Liver (tissue), 7 donors: ENCODE measurements at regions not wholly inside any gene's neighbourhood (a gene's known extent, or its start where the extent isn't known, plus 50 kb on each side); places are given as distances from the start of the nearest gene placed in this dataset.

Experiments used
- DNase-seq: peaks from one replicate; pipeline ENCODE4 v3.0.0-alpha.2; 2017; ENCODE audit warnings: low spot score
- H3K27ac ChIP-seq, 2 donors: one replicate each; pipeline ENCODE4 v1.7.0; 2013; ENCODE audit warnings: inconsistent platforms in 2 of 2, low read length in 2 of 2, control low read depth in 1 of 2, low read depth in 1 of 2, mild to moderate bottlenecking in 1 of 2
- H3K27me3 ChIP-seq, 4 donors: one replicate each; pipeline versions ENCODE4 v1.6.1 to v1.7.0; 2013; ENCODE audit warnings: low read length in 3 of 4, inconsistent platforms in 1 of 4, mild to moderate bottlenecking in 1 of 4, moderate library complexity in 1 of 4; ENCODE audit not compliant: control insufficient read depth in 4 of 4, insufficient read depth in 4 of 4
- H3K36me3 ChIP-seq, 4 donors: one replicate each; pipeline versions ENCODE4 v1.6.1 to v1.7.0; 2013; ENCODE audit warnings: low read length in 3 of 4, mild to moderate bottlenecking in 3 of 4, low read depth in 1 of 4, moderate library complexity in 1 of 4; ENCODE audit not compliant: control insufficient read depth in 4 of 4, insufficient read depth in 3 of 4
- H3K4me1 ChIP-seq, 4 donors: one replicate each; pipeline versions ENCODE4 v1.6.1 to v1.7.0; 2013; ENCODE audit warnings: low read length in 3 of 4, mild to moderate bottlenecking in 3 of 4, moderate library complexity in 1 of 4; ENCODE audit not compliant: control insufficient read depth in 4 of 4, insufficient read depth in 4 of 4
- H3K4me3 ChIP-seq, 3 donors: one replicate each; pipeline versions ENCODE4 v1.6.1 to v1.7.0; 2013; ENCODE audit warnings: low read length in 3 of 3, control low read depth in 1 of 3, low read depth in 1 of 3, mild to moderate bottlenecking in 1 of 3
- H3K9ac ChIP-seq, 2 donors: one replicate each; pipeline ENCODE4 v1.7.0; 2013; ENCODE audit warnings: low read length in 2 of 2, mild to moderate bottlenecking in 2 of 2, moderate library complexity in 2 of 2, control low read depth in 1 of 2, low read depth in 1 of 2
- H3K9me3 ChIP-seq, 4 donors: one replicate each; pipeline versions ENCODE4 v1.6.1 to v1.7.0; 2013; ENCODE audit warnings: low read length in 3 of 4; ENCODE audit not compliant: control insufficient read depth in 4 of 4
- EGR1 ChIP-seq, 2 donors: IDR thresholded peaks; 2 replicates each; pipeline ENCODE4 v1.6.1; 2016 to 2018; ENCODE audit warnings: antibody characterized with exemption in 2 of 2, low read depth in 2 of 2
- FOXA1 ChIP-seq: IDR thresholded peaks from 2 replicates; pipeline ENCODE4 v1.6.1; 2016; ENCODE audit warnings: antibody characterized with exemption
- FOXA2 ChIP-seq: IDR thresholded peaks from 2 replicates; pipeline ENCODE4 v1.6.1; 2016; ENCODE audit warnings: antibody characterized with exemption
- GABPA ChIP-seq, 2 donors: IDR thresholded peaks in 1 of 2; conservative IDR thresholded peaks in 1 of 2; 2 replicates each; pipeline ENCODE4 v1.6.1; 2016; ENCODE audit warnings: antibody characterized with exemption in 2 of 2, mild to moderate bottlenecking in 1 of 2, moderate library complexity in 1 of 2
- HNF4A ChIP-seq, 2 donors: conservative IDR thresholded peaks; 2 replicates each; pipeline ENCODE4 v1.6.1; 2016; ENCODE audit warnings: antibody characterized with exemption in 2 of 2, mild to moderate bottlenecking in 2 of 2
- HNF4G ChIP-seq: IDR thresholded peaks from 2 replicates; pipeline ENCODE4 v1.6.1; 2016; ENCODE audit warnings: antibody characterized with exemption
- JUND ChIP-seq, 2 donors: IDR thresholded peaks; 2 replicates each; pipeline ENCODE4 v1.6.1; 2016; ENCODE audit warnings: antibody characterized with exemption in 2 of 2
- MAX ChIP-seq: IDR thresholded peaks from 2 replicates; pipeline ENCODE4 v1.6.1; 2016; ENCODE audit warnings: antibody characterized with exemption
- NR2F2 ChIP-seq: IDR thresholded peaks from 2 replicates; pipeline ENCODE4 v1.6.1; 2016; ENCODE audit warnings: antibody characterized with exemption
- RAD21 ChIP-seq, 2 donors: IDR thresholded peaks; 2 replicates each; pipeline ENCODE4 v1.6.1; 2016; ENCODE audit warnings: antibody characterized with exemption in 2 of 2, mild to moderate bottlenecking in 2 of 2
- SP1 ChIP-seq: IDR thresholded peaks from 2 replicates; pipeline ENCODE4 v1.6.1; 2018; ENCODE audit warnings: antibody characterized with exemption, mild to moderate bottlenecking
- YY1 ChIP-seq: IDR thresholded peaks from 2 replicates; pipeline ENCODE4 v1.6.1; 2016; ENCODE audit warnings: antibody characterized with exemption, mild to moderate bottlenecking
- WGBS: extraction: QIAGEN DNeasy Blood & Tissue Kit; methylation state at CpG from one replicate; pipeline ENCODE4 v1.1.7; 2013; 5-methylcytosine and 5-hydroxymethylcytosine counted together
- TF ChIP-seq, protein P1 (sequence below): IDR thresholded peaks from 2 replicates; pipeline ENCODE4 v1.6.1; 2016; ENCODE audit warnings: antibody characterized with exemption
- TF ChIP-seq, protein P2 (sequence below): IDR thresholded peaks from 2 replicates; pipeline ENCODE4 v1.6.1; 2016; ENCODE audit warnings: antibody characterized with exemption, mild to moderate bottlenecking
- TF ChIP-seq, protein P3 (sequence below): IDR thresholded peaks from 2 replicates; pipeline ENCODE4 v1.6.1; 2016; ENCODE audit warnings: antibody characterized with exemption
- donor health status: healthy.
- donor health status: healthy.
- donor health status: healthy.
- donor health status: healthy.

DNA sequence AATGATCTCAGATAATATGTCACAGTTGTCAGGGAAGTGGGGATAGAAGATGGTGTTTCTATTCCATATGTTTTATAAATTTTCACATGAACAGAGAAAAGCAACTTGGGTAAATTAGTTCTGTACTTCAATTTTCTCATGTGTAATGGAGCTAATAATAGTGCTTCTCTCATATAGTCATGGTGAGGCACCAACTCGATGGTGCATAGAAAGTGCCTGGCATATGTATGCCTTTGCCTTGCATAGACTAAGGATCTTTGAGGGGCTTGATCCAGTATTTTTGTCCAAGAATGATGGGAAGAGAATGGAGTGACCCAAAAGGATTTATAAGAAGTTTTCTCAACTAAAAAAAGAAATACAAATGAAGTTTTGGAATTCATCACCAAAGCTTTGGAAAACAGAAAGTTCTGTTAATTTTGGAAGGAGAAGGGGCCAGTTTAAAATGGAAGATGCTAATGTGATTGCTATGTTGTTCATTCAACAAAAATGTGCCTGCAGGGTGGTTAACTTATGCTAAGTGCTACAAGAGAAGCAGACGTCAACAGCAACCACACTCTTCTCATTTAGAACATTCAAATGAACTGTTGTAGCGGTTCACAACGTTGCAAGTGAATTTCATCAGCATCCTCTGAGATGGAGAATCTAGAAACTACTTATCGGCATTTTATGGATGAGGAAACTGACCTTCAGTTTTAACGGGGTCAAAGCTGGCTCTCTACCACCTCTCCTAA, 86.1 kb downstream of the RTP4 start:
- H3K4me1 ChIP-seq: no peaks in the 10 kb centered on the region
- H3K9ac ChIP-seq: no peak overlapping the region
- H3K27ac ChIP-seq: no peak overlapping the region
- DNase-seq: no peak
- no peak overlapping the region for H3K4me3 ChIP-seq
- H3K27me3 ChIP-seq: no peaks in the 10 kb centered on the region
- WGBS: 77% methylated on average over 6 of the region's 6 CpGs
- no peaks in the 10 kb centered on the region for H3K9me3 ChIP-seq
- TF ChIP-seq YY1: no peak
- no peak for TF ChIP-seq MAX
- TF ChIP-seq, protein P1, sequence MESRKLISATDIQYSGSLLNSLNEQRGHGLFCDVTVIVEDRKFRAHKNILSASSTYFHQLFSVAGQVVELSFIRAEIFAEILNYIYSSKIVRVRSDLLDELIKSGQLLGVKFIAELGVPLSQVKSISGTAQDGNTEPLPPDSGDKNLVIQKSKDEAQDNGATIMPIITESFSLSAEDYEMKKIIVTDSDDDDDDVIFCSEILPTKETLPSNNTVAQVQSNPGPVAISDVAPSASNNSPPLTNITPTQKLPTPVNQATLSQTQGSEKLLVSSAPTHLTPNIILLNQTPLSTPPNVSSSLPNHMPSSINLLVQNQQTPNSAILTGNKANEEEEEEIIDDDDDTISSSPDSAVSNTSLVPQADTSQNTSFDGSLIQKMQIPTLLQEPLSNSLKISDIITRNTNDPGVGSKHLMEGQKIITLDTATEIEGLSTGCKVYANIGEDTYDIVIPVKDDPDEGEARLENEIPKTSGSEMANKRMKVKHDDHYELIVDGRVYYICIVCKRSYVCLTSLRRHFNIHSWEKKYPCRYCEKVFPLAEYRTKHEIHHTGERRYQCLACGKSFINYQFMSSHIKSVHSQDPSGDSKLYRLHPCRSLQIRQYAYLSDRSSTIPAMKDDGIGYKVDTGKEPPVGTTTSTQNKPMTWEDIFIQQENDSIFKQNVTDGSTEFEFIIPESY: no peak
- no peak for TF ChIP-seq HNF4A (conservative IDR thresholded peaks at IDR 0.05)
- TF ChIP-seq EGR1 (IDR thresholded peaks at IDR 0.05; ENCODE audit: low read depth in 2 of 2): no peak
- TF ChIP-seq JUND (IDR thresholded peaks at IDR 0.05): no peak
- no peak for TF ChIP-seq FOXA2
- TF ChIP-seq SP1: no peak
- no peak for TF ChIP-seq RAD21 (IDR thresholded peaks at IDR 0.05)
- no peak for TF ChIP-seq HNF4G
- no peak for TF ChIP-seq FOXA1
- TF ChIP-seq NR2F2: no peak
- TF ChIP-seq, protein P2, sequence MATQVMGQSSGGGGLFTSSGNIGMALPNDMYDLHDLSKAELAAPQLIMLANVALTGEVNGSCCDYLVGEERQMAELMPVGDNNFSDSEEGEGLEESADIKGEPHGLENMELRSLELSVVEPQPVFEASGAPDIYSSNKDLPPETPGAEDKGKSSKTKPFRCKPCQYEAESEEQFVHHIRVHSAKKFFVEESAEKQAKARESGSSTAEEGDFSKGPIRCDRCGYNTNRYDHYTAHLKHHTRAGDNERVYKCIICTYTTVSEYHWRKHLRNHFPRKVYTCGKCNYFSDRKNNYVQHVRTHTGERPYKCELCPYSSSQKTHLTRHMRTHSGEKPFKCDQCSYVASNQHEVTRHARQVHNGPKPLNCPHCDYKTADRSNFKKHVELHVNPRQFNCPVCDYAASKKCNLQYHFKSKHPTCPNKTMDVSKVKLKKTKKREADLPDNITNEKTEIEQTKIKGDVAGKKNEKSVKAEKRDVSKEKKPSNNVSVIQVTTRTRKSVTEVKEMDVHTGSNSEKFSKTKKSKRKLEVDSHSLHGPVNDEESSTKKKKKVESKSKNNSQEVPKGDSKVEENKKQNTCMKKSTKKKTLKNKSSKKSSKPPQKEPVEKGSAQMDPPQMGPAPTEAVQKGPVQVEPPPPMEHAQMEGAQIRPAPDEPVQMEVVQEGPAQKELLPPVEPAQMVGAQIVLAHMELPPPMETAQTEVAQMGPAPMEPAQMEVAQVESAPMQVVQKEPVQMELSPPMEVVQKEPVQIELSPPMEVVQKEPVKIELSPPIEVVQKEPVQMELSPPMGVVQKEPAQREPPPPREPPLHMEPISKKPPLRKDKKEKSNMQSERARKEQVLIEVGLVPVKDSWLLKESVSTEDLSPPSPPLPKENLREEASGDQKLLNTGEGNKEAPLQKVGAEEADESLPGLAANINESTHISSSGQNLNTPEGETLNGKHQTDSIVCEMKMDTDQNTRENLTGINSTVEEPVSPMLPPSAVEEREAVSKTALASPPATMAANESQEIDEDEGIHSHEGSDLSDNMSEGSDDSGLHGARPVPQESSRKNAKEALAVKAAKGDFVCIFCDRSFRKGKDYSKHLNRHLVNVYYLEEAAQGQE: no peak
- TF ChIP-seq GABPA (IDR thresholded peaks at IDR 0.05 in 1 of 2, conservative IDR thresholded peaks at IDR 0.05 in 1 of 2): no peak
- H3K36me3 ChIP-seq: no peaks in the 10 kb centered on the region

DNA sequence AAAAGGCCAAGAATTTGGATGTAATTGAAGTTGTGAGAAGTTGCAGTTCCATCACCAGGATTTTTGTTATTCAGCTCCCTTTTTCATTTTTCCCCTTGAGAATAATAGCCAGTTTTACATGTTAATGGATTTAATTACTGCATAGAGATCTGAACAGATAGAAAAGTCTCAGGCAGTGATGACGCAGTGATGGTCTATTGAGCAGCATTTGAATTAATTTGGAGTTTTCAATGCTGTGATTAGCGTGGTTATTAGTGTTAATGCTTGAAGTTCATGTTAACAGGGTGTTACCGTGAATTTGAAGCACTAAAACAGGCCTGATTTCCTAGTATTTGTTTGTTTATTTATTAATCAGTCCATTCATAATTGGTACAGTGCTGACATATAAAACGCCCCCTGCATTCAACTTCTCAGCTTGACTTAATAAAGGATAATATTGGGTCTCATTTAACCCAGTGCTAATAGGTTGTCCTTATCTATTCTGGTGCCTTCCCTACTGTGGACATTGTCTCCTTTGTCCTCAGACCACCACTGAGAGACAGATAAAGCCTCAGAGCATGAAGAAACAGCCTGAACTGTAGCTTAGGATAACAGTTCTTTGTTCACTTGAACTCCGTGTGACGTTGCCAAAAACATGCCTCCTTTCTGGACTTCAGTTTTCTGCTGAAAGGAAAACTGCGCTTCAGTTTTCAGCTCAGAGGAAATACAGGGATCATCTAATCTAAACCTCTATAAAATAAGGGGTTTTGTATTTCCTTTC, 82.4 kb downstream of the RTP4 start:
- TF ChIP-seq HNF4A (conservative IDR thresholded peaks at IDR 0.05) (no peak), FOXA2 (no peak)
- TF ChIP-seq, protein P2: no peak
- TF ChIP-seq, protein P3, sequence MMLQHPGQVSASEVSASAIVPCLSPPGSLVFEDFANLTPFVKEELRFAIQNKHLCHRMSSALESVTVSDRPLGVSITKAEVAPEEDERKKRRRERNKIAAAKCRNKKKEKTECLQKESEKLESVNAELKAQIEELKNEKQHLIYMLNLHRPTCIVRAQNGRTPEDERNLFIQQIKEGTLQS: no peak
- TF ChIP-seq, protein P1: no peak
- WGBS: 69% methylated on average over 7 of the region's 7 CpGs
- no peak for DNase-seq
- no peak overlapping the region for H3K4me3 ChIP-seq
- no peak overlapping the region for H3K9ac ChIP-seq
- no peaks in the 10 kb centered on the region for H3K27me3 ChIP-seq
- no peaks in the 10 kb centered on the region for H3K4me1 ChIP-seq
- no peaks in the 10 kb centered on the region for H3K36me3 ChIP-seq
- H3K9me3 ChIP-seq: no peaks in the 10 kb centered on the region
- H3K27ac ChIP-seq: no peak overlapping the region
